Stimulated activated CD4-positive, alpha-beta T cell treated with anti-CD3 and anti-CD28 coated beads, Interleukin-2, amount 100 ng/mL, for 24 hours (primary cell): ENCODE measurements at regions not wholly inside any gene's neighbourhood (a gene's known extent, or its start where the extent isn't known, plus 50 kb on each side); places are given as distances from the start of the nearest gene placed in this dataset.
"Not testable (repeated sequence)": the region's sequence is repeated elsewhere in the genome, so short reads cannot be mapped to it uniquely, and the experiment has no call there.

Experiments used
- DNase-seq, 2 donors: peaks; one replicate each; pipeline ENCODE4 v3.0.0-alpha.2; 2020

- DNase-seq: not testable (repeated sequence)
Observed at GRCh38 chr19:56981440-56981839, 138.3 kb upstream of the USP29 start.

GRCh38 chr19:56983171-56983570 is 136.6 kb upstream of the USP29 start:
- DNase-seq: no peak

GRCh38 chr19:56983804-56984203 is 136.0 kb upstream of the USP29 start:
- DNase-seq: no peak

GRCh38 chr19:56986386-56986785 is 133.4 kb upstream of the USP29 start:
- DNase-seq: no peak

GRCh38 chr19:56987184-56987583 is 132.6 kb upstream of the USP29 start:
- no peak for DNase-seq

- DNase-seq: no peak
Observed at GRCh38 chr19:56988299-56988698, 131.5 kb upstream of the USP29 start.

- no peak for DNase-seq
Observed at GRCh38 chr19:56991912-56992311, 127.9 kb upstream of the USP29 start.

GRCh38 chr19:56993851-56994250 is 125.9 kb upstream of the USP29 start:
- no peak for DNase-seq

- no peak for DNase-seq
Observed at GRCh38 chr19:56994251-56995017, 125.4 kb upstream of the USP29 start.

GRCh38 chr19:56995303-56995702 is 124.5 kb upstream of the USP29 start:
- no peak for DNase-seq

- DNase-seq: no peak
Observed at GRCh38 chr19:57002195-57002601, 117.6 kb upstream of the USP29 start.

- no peak for DNase-seq
Observed at GRCh38 chr19:57002710-57003109, 117.1 kb upstream of the USP29 start.

GRCh38 chr19:57004418-57004817 is 115.4 kb upstream of the USP29 start:
- DNase-seq: no peak

- DNase-seq: no peak
Observed at GRCh38 chr19:57008432-57008831, 111.4 kb upstream of the USP29 start.

GRCh38 chr19:57010541-57010940 is 109.2 kb upstream of the USP29 start:
- no peak for DNase-seq

GRCh38 chr19:57016076-57016475 is 103.7 kb upstream of the USP29 start:
- no peak for DNase-seq

GRCh38 chr19:57016491-57016890 is 103.3 kb upstream of the USP29 start:
- DNase-seq: no peak

- no peak for DNase-seq
Observed at GRCh38 chr19:57025491-57025890, 94.3 kb upstream of the USP29 start.

GRCh38 chr19:57026476-57026875 is 93.3 kb upstream of the USP29 start:
- DNase-seq: no peak

- DNase-seq: no peak
Observed at GRCh38 chr19:57027360-57027759, 92.4 kb upstream of the USP29 start.

- DNase-seq: no peak
Observed at GRCh38 chr19:57028804-57029525, 90.8 kb upstream of the USP29 start.

GRCh38 chr19:57031106-57031505 is 88.7 kb upstream of the USP29 start:
- DNase-seq: no peak

GRCh38 chr19:57033576-57033975 is 86.2 kb upstream of the USP29 start:
- DNase-seq: no peak

- no peak for DNase-seq
Observed at GRCh38 chr19:57034544-57034943, 85.2 kb upstream of the USP29 start.

GRCh38 chr19:57035740-57036139 is 84.0 kb upstream of the USP29 start:
- DNase-seq: not testable (repeated sequence)
